ENCODE measurements at regions not wholly inside any gene's neighbourhood (a gene's known extent, or its start where the extent isn't known, plus 50 kb on each side); places are given as distances from the start of the nearest gene placed in this dataset.
"Not testable (repeated sequence)": the region's sequence is repeated elsewhere in the genome, so short reads cannot be mapped to it uniquely, and the experiment has no call there.

DNA sequence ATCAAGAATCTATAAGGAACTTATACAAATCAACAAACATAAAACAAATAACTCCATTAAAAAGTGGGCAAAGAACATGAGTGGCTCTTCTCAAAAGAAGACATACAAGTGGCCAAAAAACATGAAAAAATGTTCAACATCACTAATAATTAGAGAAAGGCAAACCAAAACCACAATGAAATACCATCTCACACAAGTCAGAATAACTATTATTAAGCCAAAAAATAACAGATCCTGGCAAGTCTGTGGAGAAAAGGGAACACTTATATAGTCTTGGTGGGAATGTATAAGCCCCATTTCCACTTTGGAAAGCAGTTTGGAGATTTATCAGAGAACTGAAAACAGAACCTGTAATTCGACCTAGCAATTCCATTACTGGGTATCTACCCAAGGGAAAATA is 921.0 kb downstream of the KCNA4 start:
- H3K4me3 ChIP-seq (ENCODE audit: low read length) = no peak overlapping the region
- DNase-seq (ENCODE audit: low read depth) = no peak
- TF ChIP-seq, protein P1, sequence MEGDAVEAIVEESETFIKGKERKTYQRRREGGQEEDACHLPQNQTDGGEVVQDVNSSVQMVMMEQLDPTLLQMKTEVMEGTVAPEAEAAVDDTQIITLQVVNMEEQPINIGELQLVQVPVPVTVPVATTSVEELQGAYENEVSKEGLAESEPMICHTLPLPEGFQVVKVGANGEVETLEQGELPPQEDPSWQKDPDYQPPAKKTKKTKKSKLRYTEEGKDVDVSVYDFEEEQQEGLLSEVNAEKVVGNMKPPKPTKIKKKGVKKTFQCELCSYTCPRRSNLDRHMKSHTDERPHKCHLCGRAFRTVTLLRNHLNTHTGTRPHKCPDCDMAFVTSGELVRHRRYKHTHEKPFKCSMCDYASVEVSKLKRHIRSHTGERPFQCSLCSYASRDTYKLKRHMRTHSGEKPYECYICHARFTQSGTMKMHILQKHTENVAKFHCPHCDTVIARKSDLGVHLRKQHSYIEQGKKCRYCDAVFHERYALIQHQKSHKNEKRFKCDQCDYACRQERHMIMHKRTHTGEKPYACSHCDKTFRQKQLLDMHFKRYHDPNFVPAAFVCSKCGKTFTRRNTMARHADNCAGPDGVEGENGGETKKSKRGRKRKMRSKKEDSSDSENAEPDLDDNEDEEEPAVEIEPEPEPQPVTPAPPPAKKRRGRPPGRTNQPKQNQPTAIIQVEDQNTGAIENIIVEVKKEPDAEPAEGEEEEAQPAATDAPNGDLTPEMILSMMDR (conservative IDR thresholded peaks at IDR 0.05; ENCODE audit: low read depth, low read length) = no peak

DNA sequence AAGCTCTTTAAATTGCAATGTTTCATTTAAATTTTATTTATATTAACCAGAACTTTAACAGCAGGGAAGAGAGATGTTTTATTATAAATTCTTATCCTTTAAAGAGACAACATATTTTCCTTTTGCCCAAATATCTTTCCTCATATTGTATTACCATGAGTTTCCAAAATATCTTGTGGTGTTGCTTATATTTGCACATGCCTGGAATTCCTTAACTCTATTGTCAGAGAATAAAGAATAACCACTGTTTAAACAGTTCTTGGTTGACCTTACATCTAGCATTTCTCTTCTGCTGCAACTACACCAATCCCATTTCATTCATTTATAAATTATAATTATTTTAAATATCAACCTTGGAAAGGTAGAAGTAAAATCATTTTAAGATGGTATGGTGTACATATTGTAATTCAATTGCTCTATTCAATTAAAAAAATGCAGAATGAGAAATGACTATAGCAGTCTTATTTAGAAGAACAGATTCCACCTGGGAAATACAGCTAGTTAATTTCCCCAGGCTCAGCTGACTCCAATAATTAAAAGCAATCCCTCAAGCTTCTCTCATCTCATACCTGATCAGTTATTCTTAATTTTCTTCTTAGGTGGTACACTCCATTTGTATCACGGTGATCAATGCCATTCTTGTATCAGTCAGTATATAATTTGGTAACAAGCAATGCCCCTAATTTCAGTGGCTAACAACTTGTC is 923.3 kb downstream of the KCNA4 start:
- no peak for DNase-seq (ENCODE audit: low read depth)
- H3K4me3 ChIP-seq (ENCODE audit: low read length) = no peak overlapping the region
- TF ChIP-seq, protein P1 (conservative IDR thresholded peaks at IDR 0.05; ENCODE audit: low read depth, low read length) = no peak

DNA sequence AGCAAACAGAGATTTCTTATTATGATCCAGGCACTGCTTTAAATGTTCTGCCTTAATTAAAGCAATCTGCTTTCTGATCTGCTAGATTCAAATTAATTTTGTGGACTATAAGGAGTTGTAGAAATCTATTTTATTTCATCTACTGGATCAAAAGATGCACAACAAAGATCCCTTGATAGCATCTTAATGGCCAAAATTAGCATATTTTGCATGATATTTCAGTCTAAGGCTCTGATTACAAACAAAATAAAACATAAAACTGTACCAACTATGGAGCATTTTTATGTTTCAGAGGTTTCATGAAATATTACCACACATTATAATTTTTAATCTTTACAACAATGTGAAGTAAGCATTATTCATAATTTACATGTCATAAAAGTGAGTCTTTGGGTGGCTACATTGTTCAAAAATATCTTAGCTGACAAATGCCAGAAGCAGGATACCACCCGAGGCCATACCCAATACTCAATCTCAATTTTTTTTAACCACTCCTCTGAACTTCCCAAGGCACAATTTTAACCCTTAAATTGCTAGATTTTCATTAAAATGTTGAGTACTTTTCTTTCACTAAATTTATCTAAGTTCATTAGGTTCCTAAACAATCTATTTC is 929.5 kb downstream of the KCNA4 start:
- H3K4me3 ChIP-seq (ENCODE audit: low read length) = no peak overlapping the region
- DNase-seq (ENCODE audit: low read depth) = no peak
- TF ChIP-seq, protein P1 (conservative IDR thresholded peaks at IDR 0.05; ENCODE audit: low read depth, low read length) = no peak

DNA sequence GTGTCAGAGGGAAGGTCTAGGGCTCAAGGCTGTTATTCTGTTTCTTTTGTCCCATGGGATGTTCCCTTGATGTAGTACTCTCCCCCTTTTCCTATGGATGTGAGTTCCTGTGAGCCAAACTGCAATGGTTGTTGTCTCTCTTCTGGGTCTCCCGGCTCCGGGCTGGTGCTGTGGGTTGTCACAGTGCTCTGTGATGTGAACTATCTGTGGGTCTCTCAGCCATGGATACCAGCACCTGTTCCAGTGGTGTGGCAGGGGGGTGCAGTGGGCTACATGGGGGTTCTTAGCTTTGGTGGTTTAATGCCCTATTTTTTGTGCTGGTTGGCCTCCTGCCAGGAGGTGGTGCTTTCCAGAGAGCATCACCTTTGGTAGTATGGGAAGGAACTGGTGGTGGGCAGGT is 941.1 kb downstream of the KCNA4 start:
- DNase-seq (ENCODE audit: low read depth) = no peak
- TF ChIP-seq, protein P1 (conservative IDR thresholded peaks at IDR 0.05; ENCODE audit: low read depth, low read length) = no peak
- H3K4me3 ChIP-seq (ENCODE audit: low read length) = no peak overlapping the region

GRCh38 chr11:29063630-29064361 is 953.0 kb downstream of the KCNA4 start:
- TF ChIP-seq, protein P1 (conservative IDR thresholded peaks at IDR 0.05; ENCODE audit: low read depth, low read length) = no peak
- no peak overlapping the region for H3K4me3 ChIP-seq (ENCODE audit: low read length)
- DNase-seq (ENCODE audit: low read depth) = no peak

GRCh38 chr11:29061452-29061851 is 953.3 kb downstream of the METTL15 start:
- DNase-seq (ENCODE audit: low read depth) = no peak

GRCh38 chr11:29056487-29056886 is 948.3 kb downstream of the METTL15 start:
- H3K4me3 ChIP-seq (ENCODE audit: low read length); DNase-seq (ENCODE audit: low read depth): not testable (repeated sequence)

More at GRCh38 chr11:29061452-29061851, 953.3 kb downstream of the METTL15 start:
- H3K4me3 ChIP-seq (ENCODE audit: low read length) = no peak overlapping the region
- TF ChIP-seq, protein P1 (conservative IDR thresholded peaks at IDR 0.05; ENCODE audit: low read depth, low read length) = no peak
